ENCODE measurements at regions not wholly inside any gene's neighbourhood (a gene's known extent, or its start where the extent isn't known, plus 50 kb on each side); places are given as distances from the start of the nearest gene placed in this dataset.

DNA sequence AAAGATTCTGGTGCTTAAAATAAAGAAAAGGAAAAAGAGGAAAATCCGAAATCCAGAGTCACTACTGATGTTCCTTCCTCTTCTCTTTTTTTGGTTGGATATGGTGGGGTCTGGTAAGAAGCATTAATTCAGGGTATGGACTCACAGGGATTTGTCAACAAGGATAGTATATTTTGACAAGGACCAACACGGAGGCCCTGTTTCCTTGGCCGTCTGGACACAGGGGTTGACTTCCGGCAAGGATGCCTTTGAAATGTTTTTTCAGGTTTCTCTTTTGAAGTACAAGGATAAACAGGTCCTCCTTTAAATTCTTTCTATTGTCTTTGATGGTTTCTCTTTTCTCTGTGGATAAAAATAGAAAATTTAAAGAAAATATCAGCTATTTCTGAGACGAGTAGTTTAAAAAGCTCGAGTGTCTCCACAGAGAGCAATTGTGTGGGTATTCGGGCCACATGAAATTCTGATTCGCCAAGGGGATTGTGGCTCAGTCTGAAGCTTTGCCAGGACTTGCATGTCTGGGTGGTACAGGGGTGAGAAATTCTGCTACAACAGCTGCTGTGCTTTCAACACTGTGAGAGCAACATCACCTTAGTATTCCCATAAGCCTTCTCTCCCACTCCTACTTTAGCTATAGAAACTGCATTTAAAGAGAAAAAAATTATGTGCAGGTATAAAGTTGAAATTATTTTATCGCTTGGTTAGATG, 88.5 kb upstream of the CSRP2 start:
- no peak for TF ChIP-seq REST (IDR thresholded peaks at IDR 0.05; ENCODE audit: unreplicated experiment)
- no peak for TF ChIP-seq ZNF114 (CRISPR knock-in tag; IDR thresholded peaks at IDR 0.05)
- no peak for TF ChIP-seq CTCF (conservative IDR thresholded peaks at IDR 0.05; ENCODE audit: low read depth in 2 of 2)
- TF ChIP-seq POLR2AphosphoS5 (IDR thresholded peaks at IDR 0.05; ENCODE audit: low read depth), result no peak
- no peak for TF ChIP-seq EZH2 (IDR thresholded peaks at IDR 0.05; ENCODE audit: low read depth, unreplicated experiment)
- no peak for TF ChIP-seq EZH2phosphoT487 (IDR thresholded peaks at IDR 0.05; ENCODE audit: unreplicated experiment)
- TF ChIP-seq, protein P1, sequence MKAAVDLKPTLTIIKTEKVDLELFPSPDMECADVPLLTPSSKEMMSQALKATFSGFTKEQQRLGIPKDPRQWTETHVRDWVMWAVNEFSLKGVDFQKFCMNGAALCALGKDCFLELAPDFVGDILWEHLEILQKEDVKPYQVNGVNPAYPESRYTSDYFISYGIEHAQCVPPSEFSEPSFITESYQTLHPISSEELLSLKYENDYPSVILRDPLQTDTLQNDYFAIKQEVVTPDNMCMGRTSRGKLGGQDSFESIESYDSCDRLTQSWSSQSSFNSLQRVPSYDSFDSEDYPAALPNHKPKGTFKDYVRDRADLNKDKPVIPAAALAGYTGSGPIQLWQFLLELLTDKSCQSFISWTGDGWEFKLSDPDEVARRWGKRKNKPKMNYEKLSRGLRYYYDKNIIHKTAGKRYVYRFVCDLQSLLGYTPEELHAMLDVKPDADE (IDR thresholded peaks at IDR 0.05), result no peak
- TF ChIP-seq JUNB (IDR thresholded peaks at IDR 0.05; ENCODE audit: unreplicated experiment), result no peak
- TF ChIP-seq CREB1 (CRISPR knock-in tag; IDR thresholded peaks at IDR 0.05; ENCODE audit: low read depth), result no peak
- no peak for TF ChIP-seq STAT1 (IDR thresholded peaks at IDR 0.05; ENCODE audit: unreplicated experiment)
- TF ChIP-seq, protein P2, sequence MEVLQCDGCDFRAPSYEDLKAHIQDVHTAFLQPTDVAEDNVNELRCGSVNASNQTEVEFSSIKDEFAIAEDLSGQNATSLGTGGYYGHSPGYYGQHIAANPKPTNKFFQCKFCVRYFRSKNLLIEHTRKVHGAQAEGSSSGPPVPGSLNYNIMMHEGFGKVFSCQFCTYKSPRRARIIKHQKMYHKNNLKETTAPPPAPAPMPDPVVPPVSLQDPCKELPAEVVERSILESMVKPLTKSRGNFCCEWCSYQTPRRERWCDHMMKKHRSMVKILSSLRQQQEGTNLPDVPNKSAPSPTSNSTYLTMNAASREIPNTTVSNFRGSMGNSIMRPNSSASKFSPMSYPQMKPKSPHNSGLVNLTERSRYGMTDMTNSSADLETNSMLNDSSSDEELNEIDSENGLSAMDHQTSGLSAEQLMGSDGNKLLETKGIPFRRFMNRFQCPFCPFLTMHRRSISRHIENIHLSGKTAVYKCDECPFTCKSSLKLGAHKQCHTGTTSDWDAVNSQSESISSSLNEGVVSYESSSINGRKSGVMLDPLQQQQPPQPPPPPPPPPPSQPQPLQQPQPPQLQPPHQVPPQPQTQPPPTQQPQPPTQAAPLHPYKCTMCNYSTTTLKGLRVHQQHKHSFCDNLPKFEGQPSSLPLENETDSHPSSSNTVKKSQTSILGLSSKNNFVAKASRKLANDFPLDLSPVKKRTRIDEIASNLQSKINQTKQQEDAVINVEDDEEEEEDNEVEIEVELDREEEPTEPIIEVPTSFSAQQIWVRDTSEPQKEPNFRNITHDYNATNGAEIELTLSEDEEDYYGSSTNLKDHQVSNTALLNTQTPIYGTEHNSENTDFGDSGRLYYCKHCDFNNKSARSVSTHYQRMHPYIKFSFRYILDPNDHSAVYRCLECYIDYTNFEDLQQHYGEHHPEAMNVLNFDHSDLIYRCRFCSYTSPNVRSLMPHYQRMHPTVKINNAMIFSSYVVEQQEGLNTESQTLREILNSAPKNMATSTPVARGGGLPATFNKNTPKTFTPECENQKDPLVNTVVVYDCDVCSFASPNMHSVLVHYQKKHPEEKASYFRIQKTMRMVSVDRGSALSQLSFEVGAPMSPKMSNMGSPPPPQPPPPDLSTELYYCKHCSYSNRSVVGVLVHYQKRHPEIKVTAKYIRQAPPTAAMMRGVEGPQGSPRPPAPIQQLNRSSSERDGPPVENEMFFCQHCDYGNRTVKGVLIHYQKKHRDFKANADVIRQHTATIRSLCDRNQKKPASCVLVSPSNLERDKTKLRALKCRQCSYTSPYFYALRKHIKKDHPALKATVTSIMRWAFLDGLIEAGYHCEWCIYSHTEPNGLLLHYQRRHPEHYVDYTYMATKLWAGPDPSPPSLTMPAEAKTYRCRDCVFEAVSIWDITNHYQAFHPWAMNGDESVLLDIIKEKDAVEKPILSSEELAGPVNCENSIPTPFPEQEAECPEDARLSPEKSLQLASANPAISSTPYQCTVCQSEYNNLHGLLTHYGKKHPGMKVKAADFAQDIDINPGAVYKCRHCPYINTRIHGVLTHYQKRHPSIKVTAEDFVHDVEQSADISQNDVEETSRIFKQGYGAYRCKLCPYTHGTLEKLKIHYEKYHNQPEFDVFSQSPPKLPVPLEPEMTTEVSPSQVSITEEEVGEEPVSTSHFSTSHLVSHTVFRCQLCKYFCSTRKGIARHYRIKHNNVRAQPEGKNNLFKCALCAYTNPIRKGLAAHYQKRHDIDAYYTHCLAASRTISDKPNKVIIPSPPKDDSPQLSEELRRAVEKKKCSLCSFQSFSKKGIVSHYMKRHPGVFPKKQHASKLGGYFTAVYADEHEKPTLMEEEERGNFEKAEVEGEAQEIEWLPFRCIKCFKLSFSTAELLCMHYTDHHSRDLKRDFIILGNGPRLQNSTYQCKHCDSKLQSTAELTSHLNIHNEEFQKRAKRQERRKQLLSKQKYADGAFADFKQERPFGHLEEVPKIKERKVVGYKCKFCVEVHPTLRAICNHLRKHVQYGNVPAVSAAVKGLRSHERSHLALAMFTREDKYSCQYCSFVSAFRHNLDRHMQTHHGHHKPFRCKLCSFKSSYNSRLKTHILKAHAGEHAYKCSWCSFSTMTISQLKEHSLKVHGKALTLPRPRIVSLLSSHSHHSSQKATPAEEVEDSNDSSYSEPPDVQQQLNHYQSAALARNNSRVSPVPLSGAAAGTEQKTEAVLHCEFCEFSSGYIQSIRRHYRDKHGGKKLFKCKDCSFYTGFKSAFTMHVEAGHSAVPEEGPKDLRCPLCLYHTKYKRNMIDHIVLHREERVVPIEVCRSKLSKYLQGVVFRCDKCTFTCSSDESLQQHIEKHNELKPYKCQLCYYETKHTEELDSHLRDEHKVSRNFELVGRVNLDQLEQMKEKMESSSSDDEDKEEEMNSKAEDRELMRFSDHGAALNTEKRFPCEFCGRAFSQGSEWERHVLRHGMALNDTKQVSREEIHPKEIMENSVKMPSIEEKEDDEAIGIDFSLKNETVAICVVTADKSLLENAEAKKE (CRISPR knock-in tag; IDR thresholded peaks at IDR 0.05), result no peak
- TF ChIP-seq ZNF331 (CRISPR knock-in tag; IDR thresholded peaks at IDR 0.05; ENCODE audit: low read depth), result no peak
- no peak for TF ChIP-seq NANOG (IDR thresholded peaks at IDR 0.05; ENCODE audit: borderline replicate concordance)
